GM19397 (cell line): ENCODE measurements at regions not wholly inside any gene's neighbourhood (a gene's known extent, or its start where the extent isn't known, plus 50 kb on each side); places are given as distances from the start of the nearest gene placed in this dataset.
"Not testable (repeated sequence)": the region's sequence is repeated elsewhere in the genome, so short reads cannot be mapped to it uniquely, and the experiment has no call there.

Experiments used
- ATAC-seq: cut with Tn5 transposase; IDR thresholded peaks from one replicate; pipeline ENCODE4 v1.9.1; 2021; ENCODE audit warnings: mild to moderate bottlenecking, moderate library complexity; ENCODE audit not compliant: unreplicated experiment

DNA sequence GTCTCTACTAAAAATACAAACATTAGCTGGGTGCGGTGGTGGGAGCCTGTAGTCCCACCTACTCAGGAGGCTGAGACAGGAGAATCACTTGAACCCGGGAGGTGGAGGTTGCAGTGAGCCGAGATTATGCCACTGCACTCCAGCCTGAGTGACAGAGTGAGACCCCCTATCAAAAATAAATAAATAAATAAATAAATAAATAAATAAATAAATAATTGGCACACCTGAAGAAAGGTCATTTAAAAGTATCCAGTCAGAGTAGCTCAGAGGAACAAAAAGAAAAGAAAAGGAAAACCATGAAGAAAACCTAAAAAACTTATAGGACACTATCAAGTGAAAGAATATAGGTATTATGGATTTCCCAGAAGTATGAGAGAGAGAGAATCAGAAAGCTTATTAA lies 330.1 kb upstream of the AR start:
- ATAC-seq: not testable (repeated sequence)

DNA sequence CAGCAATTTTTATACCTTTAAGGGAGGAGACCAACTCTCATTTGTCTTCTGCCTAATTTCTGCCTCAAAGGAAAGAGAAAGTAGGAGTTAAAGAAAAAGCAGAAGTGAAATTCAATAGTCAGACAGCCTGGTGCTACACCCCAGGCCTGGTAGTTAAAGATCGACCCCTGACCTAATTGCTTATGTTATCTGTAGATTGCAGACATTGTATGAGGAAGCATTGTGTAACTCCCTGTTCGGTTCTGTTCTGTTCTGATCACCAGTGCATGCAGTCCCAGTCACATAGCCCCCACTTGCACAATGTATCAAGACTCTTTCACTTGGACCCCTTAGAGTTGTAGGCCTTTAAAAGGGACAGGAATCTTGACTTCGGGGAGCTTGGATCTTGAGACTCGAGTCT lies 335.9 kb upstream of the AR start:
- ATAC-seq: no peak

DNA sequence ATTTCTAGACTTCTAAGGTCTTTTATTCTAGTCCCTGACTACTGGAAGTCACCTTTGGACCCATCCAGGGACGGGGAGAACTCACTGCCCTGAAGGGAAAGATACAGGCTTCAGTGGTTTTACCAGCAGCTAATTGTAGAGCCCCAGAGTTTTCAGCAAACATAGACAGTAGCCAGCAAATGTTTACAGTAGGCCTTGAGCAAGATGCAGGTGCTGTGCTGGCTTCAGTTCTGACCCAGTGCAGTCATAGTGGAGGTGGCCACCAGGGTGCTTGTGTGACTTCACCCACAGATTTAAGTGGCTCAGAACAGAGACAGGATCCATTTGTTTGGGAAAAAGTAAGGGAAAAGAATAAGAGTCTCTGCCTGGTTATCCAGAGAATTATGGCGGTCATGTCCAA lies 384.4 kb upstream of the AR start:
- ATAC-seq: no peak

DNA sequence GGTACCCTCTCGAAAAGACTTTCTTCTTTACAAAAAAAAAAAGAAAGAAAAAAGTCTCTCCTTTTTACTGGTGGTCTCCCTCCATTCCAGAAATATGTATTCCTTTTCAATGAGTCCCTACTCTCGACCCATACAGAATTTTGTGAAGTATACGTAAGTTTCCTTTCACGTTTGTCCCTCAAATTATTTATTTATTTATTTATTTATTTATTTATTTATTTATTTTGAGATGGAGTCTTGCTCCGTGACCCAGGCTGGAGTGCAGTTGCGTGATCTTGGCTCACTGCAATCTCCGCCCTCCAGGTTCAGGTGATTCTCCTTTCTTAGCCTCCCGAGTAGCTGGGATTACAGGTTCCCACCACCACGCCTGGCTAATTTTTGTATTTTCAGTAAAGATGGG lies 429.2 kb upstream of the AR start:
- ATAC-seq: no peak

DNA sequence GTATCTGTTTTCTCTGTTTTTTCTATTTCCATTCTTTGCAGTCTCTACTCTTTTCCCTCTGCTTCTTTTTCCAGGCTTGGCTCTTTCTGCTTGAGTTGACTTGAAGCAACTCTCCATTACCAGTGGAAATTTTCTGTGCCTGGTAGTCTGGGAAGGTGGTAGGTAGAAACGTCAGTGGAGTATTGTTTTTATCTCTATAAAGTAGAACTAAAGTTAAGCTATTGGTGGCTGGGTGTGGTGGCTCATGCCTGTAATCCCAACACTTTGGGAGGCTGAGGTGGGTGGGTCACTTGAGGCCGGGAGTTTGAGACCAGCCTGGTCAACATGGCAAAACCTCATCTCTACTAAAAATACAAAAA lies 438.1 kb upstream of the AR start:
- no peak for ATAC-seq

DNA sequence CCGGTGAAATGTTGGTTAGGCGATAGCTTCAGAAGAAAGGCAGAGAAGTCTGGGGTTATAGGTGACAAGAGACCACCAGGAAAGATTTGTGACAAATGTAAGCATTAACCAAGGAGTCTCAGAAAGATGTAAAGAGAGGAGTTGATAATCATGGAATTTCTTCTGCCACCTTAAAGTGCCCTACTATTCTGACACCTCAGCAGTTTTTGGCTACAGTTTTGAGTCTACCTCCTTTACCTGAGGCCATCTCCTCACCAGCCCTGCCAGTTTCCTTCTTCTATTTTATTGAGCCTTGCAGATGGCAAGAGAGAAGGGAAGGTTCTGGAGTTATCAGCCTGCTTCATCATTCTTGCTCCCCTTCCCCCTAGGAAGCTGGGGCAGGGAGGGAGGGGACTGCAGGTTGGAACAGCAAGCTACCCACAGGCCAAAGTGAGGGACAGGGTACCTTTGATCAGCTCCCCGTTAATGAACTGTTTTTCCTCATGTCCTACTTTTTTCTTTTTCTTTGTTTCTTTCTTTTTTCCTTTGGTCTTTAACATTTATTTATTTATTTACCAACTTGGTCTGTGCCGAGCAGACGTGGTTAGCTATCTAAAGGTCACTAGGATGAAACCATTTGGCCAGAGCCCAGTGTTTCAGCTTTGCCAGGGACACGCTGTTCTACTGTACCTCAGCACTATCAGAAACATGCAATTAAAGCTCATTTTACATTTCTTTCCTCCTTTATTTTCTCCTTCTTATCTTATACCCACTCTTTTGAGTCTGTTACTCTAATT lies 438.7 kb upstream of the AR start:
- no peak for ATAC-seq

DNA sequence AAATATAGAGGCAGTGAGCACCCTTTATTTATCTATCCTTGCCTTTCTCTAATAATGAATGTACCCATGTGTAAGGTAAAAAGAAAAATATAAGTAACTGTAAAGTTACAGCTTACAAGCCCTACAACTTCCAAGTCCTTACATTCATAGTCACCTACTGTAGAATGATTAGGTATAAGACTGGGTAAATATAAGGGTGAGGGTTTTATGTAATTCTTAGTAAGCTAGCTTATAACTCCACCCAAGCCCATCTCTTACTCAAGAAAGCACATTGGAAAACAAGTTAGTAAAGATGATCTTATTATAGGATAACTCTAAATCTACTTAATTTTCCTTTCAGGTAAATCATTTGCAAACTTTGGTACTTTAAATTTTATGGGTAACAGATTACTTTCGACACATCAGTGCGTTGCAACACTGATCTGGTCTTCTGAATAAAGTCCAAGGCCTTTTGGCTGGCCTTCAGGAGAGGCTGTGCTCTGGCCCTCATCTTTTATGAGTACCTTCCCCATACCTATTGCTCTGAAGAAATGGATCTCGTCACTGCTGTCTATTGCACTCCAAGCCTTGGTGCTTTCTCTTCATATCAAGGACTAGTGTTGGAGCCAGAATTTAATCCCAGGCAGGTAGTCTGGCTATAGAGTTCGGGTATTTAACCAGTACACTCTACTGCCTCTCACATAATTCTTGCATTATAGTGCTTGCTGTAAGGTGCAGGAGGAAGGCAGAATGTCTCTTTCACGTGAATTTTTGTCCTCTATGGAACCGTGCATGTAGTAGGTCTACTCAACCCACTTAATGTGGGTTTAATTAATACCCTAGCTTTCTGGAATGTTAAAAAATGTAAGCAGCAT lies 443.6 kb upstream of the AR start:
- no peak for ATAC-seq

DNA sequence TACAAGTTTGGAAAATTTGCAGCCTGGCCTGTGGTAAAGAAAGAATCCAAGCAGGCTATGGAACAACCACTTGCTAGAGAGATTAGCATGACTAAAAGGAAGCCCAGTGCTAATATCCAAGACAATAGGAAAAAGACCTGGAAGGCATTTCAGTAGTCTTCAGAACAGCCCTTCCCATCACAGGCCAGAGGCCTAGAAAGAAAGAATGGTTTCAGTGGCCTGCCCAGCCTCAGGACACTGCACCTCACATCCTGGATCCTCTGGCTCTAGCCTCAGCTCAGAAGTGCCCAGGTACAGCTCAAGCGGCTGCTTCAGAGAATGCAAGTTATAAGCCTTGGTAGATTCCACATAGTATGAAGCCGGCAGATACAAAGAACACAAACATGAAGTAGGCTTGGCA lies 449.8 kb upstream of the AR start:
- no peak for ATAC-seq

DNA sequence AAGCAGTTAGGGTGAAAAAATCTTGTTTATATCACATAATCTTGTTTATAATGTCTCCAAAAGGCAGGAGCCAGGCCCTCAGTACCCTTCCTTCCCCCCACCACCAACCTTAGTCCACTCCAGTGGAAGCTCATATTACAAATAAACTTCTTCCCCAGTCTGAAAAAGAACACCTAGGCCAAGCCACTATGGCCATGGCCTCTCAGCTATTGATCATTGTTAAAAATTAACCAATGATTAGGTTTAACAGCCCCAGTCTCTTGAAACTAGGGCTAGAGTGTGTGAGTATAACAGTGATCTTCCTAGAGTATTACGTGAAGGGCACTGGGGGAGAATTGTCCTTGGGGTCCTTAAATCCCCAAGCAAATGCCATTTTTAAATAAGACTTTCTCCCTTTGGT lies 411.9 kb upstream of the EDA2R start:
- no peak for ATAC-seq

DNA sequence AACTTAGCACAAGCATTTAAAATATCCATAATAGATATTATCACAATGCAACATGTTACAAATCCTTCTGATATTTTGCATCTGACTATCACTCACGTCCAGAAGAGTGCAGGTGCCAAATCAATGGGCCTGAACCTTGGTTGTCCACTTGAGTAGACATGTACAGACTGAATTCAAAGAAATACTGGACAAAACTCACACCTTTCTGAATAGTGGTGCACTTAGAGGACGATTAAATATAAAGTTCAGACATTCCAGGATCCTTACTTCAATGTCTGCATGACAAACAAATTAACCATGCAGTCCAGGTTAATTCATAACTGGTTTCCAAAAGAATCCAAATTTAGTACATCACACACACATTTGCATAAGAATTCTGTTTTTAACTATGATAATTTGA lies 406.0 kb upstream of the EDA2R start:
- ATAC-seq: no peak

DNA sequence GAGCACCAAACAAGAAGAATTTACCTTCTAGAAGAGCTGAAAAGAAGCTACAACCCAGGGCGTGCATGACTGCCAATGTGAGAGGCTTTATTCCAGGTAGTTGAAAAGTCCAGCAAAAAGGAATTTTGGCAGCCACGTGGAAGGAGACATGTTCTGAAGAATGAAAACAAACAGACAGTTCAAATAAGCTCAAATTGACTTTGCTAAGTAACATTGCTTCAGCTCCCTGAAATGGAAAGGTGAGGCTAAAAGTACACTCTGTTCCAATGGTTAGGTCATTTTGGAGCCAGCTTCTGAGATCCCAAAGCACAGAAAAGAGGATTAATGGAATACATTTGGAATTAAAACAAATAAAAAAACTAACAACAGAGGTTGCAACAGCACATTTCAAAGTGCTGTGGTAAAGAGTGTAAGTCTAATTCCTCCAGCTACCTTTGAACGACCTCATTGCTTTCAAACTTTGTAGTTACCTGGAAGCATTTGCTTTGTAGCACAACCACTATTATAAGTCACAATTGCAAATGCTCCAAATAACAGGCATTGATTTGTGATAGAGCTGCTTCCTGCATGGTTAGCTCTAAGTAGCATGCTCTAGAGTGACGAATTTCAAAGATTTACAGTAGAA lies 405.3 kb upstream of the EDA2R start:
- no peak for ATAC-seq

DNA sequence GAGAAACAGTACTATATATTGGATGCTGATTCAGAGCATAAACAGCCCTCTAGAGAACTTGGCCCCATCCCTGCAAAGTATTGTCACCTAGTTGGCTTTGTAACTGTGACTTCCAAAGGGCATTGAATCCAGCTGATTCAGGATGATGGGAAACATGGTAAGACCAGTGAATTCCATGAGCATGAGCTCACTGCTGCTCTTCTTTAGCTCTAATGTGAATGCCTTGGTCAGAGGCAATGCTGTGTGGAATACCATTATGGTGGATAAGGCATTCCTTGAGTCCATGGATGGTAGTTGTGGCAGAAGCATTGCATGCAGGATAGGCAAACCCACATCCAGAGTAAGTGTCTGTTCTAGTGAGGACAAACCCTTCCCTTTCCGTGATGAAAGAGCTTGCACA lies 365.6 kb upstream of the EDA2R start:
- ATAC-seq: no peak

DNA sequence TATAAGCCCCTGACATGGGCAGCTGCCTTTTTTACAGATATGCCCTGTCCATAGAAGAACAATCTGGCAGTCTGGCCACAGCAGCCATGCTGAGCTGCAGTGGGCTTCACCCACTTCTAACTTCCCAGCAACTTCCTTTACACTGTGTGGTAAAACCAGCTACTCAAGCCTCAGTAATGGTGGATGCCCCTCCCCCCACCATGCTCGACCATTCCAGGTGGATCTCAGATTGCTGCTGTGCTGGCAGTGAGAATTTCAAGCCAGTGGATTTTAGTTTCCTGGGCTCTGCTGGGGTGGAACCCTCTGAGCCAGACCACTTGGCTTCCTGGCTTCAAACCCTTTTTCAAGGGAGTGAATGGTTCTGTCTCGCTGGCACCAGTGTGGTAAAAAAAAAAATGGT lies 355.9 kb upstream of the EDA2R start:
- no peak for ATAC-seq

DNA sequence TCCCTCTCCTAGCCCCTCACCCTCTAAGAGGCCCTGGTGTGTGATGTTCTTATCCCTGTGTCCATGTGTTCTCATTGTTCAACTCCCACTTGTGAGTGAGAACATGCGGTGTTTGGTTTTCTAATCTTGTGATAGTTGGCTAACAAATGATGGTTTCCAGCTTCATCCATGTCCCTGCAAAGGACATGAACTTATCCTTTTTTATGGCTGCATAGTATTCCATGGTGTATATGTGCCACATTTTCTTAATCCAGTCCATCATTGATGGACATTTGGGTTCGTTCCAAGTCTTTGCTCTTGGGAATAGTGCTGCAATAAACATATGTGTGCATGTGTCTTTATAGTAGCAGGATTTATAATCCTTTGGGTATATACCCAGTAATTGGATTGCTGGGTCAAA lies 353.2 kb upstream of the EDA2R start:
- ATAC-seq: not testable (repeated sequence)

DNA sequence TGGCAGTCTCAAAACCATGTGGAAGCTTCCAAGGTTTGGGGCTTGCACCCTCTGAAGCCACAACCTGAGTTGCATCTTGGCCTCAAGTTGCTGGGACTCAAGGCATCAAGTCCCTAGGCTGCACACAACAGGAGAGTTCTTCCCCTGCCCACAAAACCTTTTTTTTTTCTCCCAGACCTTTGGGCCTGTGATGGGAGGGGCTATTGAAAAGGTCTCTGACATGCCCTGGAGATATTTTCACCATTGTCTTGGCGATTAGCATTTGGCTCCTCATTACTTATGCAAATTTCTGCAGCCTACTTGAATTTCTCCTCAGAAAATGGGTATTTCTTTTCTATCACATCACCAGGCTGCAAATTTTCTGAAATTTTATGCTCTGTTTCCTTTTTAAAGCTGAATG lies 349.5 kb upstream of the EDA2R start:
- ATAC-seq: no peak

DNA sequence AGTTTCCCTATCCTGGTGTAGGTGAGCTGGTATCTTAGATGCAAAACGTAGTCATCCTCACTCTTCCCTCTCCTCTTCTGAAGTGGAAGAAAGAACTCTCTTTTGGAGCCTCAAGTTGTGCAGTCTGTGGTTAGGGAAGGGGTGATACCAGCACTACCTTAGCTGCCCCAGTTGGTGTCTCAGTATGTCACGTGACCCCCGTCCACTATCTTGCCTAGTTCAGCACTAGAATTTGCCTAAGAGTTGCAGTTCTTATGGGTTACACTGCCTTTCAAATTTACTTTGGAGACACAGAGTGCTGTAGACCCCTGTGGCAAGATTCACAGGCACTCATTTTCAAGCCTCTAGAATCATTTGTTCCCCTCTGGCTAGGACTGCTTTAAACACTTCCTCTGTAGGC lies 322.8 kb upstream of the EDA2R start:
- no peak for ATAC-seq

DNA sequence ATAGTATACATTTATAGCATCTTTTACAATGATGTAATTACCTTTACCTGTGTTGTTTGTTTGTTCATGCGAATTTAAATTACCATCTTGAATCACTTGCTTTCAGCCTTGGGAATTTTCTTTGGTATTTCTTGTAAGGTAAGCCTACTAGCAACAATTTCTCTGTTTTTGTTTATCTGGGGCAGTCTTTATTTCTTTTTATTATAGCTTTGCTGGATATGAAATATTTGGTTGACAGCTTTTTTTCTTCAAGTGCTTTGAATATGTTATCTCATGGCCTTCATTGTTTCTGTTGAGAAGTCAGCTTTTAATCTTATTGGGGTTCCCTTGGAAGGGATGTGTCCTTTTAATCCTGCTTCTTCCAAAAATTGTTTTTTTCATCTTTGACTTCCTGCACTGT lies 292.8 kb upstream of the EDA2R start:
- ATAC-seq: no peak

DNA sequence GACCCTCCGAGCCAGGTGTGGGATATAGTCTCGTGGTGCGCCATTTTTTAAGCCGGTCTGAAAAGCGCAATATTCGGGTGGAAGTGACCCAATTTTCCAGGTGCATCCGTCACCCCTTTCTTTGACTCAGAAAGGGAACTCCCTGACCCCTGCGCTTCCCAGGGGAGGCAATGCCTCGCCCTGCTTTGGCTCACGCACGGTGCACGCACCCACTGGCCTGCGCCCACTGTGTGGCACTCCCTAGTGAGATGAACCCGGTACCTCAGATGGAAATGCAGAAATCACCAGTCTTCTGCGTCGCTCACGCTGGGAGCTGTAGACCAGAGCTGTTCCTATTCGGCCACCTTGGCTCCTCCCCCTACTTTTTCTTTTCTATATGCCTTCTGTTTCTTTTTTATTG lies 291.6 kb upstream of the EDA2R start:
- not testable (repeated sequence) for ATAC-seq

DNA sequence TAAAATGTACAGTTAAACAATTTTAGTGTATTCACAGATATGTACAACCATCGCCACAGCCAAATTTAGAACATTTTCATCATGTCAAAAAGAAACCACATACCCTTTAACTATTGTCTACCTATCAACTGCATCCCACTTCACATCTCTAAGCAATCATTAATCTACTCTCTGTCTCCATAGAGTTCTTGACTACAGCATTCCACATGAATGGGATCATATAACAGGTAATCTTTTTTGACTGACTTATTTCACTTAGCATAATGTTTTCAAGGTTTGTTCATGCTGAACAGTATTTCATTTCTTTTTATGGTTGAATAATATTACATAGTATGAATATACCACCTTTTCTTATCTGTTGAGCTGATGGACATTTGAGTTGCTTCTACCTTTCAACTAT lies 281.4 kb upstream of the EDA2R start:
- no peak for ATAC-seq

DNA sequence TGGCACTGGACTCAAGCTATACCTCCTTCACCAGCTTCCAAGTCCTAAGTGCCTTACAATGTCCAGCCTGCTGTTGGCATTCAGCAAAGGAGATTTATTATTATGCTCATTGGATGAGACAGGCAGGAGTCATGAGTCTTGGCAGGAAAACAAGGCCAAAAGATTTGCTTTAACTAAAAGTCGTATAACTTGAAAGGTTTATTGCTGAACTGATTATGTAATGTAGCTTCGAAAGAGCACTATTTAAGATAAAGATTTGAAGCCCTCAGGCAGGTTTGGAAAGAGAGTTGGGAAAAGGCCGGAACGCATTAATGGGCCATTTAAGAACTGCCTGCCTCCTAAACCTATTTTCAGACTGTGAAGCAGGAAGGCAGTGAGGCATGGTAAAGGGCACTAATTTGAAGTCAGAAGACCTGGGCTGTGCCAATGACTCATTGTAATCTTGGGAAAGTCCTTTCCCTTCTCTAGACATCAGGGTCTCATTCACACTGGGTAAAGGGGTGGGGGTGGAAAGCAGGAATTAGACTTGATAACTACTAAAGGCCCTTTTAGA lies 280.5 kb upstream of the EDA2R start:
- ATAC-seq: no peak

DNA sequence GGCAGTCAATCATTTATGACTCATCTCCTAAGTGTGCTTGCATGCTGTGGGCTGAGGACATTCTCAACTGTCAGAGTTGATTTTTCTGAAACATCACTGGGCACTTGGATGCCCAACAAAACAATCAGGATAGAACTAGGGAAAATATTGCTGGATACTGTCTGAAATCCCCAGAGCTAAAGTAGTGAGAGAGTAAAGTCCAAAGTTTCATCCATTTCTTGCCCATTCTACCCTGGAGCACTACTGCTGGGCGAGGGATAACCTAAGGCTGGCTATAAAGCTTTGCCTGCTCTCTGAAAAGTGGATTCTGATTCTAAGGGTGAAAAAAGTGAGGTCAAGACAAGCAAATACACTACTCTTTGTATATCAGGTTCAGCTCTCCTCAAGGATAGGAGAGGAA lies 279.6 kb upstream of the EDA2R start:
- ATAC-seq: no peak

DNA sequence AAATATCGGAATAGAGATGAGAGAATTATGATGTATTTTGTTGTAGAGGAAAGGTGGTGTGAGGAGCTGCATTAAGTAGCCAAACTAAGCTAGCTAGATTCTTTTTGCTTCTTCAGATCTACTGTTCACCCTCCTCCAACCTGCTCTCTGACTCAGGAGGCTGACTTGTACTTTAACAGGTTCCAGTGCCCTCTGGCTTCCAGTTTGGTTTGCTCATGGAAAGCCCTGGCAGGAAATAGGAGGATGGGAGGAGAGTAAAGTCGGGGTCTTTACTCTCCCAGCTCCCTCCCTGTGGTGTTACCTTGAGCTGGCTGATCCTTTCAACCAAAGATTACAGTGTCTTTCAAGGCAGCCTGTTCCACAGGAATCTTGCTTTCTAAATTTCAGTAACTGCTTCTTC lies 277.0 kb upstream of the EDA2R start:
- ATAC-seq: no peak
